CD4-positive, alpha-beta T cell treated with Interleukin-1 beta for 1 hour (primary cell): ENCODE measurements at regions not wholly inside any gene's neighbourhood (a gene's known extent, or its start where the extent isn't known, plus 50 kb on each side); places are given as distances from the start of the nearest gene placed in this dataset.

Experiments used
- DNase-seq, 2 donors: peaks; one replicate each; pipeline ENCODE4 v3.0.0-alpha.2; 2020 to 2022

DNA sequence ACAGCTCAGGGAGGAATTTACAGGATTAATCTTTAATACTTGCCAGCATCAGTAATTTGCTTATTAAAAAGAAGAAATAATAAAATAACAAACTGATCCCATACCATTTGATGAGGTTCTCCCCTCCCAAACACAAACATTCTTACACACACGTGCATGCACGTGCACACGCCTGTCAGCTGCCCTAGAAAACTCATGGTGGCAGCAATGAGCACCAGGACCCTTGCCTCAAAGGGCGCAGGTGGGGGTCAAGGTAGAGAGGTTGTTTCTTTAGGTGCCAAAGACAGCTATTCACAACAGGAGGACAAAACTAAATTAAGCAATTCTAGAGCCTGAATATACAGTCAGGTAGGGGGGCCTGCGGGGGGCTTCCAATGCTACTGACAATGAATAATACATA is 219.3 kb downstream of the BUD13 start:
- DNase-seq, result no peak

DNA sequence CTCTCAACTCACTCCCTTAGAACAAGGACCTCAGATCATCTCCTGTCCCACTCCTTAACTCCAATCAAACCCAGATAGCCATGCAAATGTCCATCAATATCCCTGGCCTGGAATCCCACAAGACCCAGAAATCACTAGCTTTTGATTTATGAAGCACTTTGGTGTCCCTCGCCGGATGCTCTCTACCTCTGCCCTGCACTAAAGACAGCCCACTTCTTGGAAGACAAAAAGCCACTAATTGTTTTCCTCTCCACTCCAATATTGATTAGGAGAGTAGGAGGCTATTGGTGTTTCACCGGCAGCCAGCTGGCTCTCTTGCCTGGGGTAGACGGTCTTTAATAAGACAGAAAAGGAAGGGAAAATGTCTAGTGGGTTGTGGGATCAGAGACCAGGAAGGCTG is 221.2 kb downstream of the BUD13 start:
- no peak for DNase-seq

DNA sequence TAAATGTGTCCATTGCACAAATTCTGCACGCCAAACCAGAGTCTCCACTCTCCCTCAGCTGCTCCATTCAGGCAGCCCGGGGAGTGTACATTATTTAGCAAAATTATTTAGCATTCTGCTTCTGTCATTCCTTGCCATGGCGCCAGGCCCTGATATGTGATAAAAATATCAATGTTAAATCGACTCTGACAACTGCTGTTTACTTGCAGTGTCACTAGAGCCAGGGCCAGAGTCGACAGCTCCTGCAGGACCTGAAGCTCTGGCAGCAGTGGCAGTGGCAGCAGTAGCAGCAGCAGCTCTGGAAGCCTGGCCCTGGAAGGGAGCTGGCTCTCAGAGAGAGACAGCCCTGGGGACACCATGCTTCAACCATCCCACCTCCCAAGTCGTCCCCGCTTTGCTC is 224.5 kb downstream of the BUD13 start:
- DNase-seq, result no peak

DNA sequence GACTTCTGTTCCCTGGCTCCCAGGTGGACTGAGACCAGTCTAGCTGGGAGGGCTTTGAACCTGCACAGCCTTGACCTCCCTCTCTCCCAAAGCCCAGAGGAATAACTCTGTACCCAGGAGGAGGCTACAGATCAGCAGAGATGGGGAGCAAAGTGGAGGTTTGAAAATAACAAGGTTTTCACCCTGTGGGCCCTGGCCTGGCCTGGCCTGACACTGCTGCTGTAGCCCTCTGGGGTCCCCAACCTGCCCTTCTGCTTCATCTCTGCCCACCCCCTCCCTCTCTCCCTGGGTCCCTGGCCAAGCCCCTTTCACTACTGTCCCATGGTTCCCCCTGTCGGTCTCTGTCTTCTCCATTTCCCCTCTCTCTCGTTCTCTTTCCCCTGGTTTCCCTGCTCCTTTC is 225.2 kb downstream of the BUD13 start:
- no peak for DNase-seq

DNA sequence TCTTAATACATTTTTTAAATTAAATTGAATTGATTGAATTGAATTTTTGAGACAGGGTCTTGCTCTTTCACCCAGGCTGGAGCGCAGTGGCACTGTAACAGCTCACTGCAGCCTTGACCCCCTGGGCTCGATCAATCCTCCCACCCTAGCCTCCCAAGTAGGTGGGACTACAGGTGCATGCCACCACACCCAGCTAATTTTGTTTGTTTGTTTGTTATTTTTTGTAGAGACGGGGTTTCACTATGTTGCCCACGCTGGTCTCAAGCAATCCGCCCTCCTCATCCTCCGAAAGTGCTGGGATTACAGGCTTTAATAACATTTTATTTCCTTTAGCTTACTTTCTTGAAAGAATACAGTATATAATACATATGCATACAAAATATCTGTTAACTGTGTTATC is 226.9 kb downstream of the BUD13 start:
- no peak for DNase-seq

DNA sequence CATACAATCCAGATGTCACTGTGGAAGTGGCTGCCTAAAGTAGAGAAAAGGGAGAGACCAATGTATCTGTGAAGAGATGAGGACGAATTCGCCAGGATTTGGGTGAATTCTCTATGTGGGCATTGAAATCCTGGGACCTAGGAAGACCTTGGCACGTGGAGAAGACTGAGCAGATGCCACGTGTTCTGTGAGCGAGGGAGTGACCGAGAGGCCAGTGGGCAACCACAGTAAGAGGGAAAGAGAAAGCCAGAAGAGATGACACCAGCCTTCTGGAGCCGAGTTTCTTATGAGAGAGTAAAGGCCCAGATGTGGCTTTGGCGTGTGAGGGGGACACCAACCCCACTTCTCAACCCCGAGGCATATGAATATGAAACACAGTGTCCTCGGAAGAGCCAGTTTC is 228.1 kb downstream of the BUD13 start:
- no peak for DNase-seq

DNA sequence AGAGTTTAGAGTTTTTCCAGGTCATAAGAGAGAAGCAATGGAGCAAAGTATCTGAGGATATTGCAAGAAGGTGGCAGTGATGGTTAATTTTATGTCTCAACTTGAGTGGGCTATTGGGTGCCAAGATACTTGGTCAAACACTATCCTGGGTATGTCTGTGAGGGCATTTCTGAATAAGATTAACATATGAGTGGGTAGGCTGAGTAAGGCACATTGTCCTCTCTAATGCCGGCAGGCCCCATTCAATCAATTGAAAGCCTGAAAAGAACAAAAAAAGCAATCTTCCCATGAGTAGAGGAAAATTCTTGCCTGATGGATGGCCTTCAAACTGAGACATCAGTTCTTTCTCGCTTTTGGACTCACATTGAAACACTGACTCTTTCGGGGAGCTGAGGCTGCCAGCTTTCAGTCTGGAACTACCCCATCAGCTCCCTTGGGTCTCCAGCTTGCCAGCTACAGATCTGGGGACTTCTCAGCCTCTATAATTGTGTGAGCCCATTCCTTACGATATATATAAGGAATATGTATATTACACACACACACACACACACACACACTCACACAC is 228.8 kb downstream of the BUD13 start:
- DNase-seq, result no peak

DNA sequence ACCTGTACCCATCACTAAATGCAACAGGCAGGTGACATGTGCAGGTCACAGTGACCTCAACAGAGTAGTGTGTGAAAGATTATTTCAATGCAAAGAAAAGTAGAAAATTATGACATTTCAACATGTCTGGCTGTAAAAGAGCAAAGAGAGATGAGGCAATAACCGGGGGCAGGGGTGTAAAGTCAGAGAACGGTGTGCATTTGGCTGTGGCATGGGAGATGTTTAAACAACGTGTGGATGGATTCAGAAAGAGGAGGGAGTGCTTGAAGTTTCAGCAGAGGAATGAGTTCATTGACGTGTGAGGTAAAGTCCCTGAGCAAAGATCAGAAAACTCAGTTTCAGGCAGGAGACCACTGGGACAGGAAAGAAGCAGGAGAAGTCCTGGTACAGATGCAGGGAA is 229.7 kb downstream of the BUD13 start:
- DNase-seq, result no peak

DNA sequence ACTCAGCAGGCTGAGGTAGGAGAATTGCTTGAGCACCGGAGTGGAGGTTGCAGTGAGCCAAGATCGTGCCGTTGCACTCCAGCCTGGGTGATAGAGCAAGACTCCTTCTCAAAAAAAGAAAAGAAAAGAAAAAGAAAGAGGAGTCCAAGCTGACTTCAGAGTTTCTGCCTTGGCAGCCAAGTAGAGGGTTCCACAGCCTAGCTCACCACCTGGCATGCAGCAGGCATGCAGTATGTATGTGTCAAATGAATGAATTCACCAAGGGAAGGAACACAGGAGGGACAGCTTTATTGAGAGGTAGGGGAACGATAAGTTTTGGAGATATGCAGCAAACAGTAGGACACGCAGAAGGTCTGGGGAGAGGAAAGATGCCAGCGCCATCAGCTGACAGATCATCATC is 230.4 kb downstream of the BUD13 start:
- no peak for DNase-seq

DNA sequence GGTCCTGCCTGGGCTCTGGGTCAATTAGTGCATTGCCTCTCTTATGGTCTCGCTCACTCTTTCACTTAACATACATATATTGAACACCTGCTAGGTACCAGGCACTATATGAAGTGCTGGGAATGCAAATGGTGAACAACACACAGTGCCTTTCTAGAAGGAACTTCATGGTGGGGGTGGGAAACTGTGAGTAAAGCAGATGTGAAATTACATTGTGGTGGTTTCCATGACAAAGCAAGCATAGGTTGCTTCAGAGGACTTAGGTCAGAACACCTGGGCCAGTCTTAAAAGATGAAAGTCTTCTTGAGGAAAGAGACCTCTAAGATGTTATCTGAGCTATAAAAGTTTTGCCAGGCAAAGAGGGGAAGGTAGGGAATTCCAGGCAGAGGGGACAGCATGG is 231.3 kb downstream of the BUD13 start:
- DNase-seq, result no peak

DNA sequence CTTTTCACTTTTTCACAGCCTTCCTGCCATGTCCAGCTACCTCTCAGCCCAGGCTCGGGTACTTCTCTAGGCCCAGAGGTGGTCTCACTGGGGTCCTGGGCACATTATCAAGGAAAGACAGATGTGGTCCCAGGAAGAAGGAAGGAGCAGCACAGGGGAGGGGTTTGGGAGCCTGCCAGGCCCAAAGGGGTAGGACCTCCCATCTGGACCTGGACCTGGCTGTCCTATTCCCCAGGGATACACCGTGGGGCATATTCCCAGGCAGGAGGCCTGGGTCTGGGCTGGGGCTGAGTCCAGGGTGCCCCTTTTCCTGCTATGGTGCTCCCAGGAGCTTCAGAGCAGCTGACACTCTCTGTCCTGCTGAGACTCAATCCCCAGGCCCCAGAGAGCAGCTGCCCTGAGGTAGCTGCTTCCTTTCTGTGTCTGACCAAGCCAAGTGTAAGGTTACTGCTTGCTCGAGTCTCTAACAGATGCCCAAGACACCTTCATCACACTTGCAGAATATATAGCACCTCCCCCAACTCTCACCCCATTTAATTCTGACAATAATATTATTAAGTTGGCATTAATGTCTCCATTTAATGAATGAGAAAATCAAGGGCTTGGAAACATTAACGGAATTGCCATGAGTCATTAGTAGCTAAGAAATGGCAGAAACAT is 232.0 kb downstream of the BUD13 start:
- DNase-seq, result no peak

DNA sequence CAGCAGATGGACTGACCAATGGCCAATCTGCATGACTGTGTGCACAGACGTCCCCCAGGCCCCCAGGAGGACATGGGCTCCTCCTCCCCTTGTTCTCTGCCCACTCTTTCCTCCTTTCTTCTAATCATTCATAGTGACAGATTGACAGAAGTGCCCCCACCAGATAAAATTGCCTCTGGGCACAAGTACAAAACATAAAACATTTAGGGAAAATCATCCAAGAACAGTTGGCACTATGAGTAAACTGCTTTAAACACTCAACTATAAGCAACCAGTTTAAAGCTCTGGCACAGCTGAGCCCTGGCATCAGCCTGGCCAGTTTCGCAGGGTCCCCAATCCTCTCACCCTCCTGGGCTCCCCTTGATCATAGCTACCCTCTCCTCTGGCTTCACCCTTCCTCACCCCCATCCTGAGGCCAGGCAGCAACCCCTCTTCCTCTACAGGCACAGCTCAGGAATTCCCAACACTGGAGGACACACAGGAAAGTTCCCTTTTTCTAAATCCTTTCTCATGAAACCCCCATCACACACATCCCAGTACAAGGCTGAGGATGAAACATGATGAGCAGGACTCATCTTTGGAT is 232.9 kb downstream of the BUD13 start:
- DNase-seq, result no peak

DNA sequence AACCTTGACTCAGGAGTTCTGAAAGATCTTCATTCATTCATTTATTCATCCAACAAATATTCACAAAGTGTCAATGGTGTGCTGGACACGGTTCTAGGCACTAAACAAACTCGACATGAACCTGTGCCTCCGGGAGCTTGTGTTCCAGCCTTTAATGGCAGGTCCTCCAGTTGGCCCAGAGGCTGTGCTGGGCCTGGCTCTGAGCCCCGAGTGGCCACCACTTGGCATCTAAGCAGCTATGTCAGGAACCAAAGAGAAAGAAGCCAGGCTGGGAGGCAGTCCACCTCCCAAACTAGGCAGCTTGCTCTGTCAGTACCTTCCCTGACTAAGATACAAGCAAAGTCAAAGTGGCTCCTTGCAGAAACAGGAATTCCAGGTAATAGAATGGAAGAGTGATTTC is 233.6 kb downstream of the BUD13 start:
- no peak for DNase-seq

DNA sequence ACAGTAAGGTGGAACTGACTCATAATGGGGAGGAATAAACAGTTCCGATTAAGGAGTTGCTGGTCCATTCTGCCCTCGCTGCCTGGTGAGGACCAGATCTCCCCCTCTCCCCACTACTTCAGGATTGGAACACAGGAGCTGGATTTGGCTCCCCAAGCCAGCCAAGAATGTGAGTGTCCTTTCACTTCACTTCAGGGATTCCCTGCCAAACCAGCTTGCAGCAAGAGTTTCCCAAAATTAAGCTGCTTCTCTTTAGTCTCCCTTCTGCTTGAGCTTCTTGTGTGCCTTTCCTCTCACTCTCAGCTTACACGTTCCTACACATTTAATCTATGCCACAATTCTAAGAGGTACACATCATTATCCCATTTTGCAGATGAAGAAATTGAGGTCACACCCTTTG is 234.1 kb downstream of the BUD13 start:
- no peak for DNase-seq

DNA sequence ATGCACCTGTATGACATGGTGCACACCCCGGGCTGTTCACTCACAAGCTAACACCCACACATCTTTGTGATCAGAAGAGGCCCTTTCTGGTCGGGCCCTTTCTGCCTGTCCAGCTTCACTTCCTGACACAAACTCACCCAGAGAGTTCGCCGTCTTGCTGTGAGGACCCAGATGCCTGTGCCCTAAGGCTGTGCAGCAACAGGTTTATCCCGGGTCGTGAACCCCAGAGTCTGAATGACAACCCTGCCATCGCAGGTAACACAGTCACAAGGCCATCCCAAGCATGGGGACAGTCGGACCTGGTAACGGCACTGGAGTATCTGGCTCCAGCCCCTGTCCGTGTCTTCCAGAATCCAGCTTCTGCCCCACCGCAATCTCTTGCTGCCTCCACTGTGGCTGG is 235.1 kb downstream of the BUD13 start:
- DNase-seq, result no peak

DNA sequence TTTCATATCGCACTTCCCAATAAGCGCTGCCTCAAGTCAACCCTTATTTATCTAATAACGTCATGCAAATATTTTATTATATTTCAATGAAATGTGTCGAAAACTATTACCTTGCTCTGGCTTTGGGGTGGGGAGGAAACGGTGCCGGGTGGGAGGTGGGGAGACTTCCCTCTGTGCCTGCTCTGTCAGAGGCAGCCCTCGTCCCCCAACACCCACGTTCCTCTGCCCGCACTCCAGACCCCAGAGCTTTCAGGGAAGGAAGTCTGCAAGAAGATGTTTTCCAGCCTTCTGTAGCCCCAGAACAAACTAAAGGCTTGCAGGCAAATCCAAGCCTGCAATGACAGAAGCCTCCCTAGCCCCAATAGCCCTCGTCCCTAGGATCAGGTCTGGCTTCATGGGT is 235.7 kb downstream of the BUD13 start:
- no peak for DNase-seq

DNA sequence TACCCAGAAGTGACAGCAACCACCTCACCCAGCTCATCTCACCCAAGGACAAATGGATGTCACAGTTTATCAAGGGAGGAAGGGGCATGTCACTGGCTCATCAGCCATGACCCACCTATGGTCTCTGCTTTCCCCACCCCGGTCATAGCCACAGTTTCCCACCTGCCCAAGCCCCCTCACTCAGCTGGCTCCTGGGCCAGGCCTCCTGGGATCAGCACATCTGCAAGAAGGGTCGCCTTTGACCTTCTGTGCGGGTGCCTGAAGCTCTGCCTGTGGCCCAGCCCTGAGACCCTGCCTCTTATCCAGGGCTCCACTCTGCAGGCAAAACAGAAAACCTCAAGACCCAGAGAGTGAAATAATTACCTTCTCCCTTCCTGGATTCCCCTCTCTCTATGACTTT is 236.4 kb downstream of the BUD13 start:
- no peak for DNase-seq

DNA sequence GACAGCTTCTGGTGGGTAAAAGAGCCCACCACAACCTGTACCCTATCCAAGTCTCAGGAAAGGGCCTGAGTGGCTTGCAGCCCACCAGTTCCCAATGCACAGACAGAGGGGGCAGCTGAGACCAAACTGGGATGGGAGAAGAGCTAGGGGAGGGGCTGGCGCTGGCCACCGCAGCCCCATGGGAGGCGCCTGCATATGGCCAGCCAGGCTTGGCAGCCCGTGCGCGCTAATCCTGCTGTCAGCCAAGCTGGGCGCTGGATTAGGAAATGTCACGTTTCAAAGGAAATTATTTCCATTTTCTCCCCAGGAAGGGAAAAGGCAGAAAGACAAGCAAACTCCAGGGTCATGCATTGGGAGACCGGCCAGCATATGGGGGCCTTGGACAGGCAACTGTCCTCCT is 236.8 kb downstream of the BUD13 start:
- no peak for DNase-seq

DNA sequence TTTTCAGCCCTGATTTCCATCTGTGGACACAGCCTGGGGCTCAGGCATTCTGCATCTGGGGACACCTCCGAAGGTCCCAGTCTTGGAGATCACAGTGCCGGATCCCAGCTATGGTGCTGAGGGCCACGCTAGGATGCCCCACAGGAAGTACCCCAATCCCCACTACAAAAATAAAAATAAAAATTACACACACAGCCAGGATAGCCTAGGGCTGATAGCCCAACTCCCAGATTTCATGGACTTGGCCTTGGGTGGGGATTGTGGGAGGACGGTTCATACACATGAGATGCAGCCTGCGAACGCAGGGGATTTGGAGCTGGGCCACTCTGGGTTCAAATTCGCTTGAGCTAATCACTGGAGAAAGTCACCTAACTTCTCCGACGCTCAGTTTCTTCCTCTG is 237.7 kb downstream of the BUD13 start:
- DNase-seq, result no peak

DNA sequence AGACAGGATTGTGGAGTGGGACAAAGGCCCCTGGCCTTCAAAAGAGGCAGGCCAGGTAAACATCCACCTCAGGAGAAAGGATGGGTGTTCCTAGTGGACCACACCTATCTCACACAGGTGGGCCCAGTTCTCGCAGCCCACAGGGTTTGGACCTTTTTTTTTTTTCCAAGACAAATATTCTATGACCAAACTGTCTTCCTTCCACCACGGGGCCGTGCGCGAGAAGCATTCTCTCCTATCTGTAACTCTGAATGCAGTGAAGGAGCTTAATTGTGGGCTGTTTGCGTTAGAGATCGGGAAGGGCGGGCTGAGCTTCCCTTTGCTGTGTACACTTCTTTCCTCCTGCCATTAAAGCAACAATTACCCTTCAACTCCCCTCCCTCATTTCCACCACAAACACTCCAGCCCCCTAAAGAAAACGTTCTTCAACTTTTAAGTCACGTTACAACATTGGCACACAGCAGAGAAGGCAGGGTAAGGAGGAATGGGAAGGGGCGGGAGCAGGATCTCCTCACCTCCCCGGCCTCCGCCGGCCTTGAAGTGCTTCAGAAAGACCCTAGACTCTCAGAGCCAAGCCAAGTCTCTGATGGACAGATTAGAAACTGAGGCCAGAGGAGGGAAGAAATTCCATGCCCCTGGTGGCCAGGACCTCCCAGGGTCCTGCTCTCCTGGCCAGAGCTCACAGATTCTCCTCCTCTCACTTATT is 238.4 kb downstream of the BUD13 start:
- DNase-seq, result no peak

DNA sequence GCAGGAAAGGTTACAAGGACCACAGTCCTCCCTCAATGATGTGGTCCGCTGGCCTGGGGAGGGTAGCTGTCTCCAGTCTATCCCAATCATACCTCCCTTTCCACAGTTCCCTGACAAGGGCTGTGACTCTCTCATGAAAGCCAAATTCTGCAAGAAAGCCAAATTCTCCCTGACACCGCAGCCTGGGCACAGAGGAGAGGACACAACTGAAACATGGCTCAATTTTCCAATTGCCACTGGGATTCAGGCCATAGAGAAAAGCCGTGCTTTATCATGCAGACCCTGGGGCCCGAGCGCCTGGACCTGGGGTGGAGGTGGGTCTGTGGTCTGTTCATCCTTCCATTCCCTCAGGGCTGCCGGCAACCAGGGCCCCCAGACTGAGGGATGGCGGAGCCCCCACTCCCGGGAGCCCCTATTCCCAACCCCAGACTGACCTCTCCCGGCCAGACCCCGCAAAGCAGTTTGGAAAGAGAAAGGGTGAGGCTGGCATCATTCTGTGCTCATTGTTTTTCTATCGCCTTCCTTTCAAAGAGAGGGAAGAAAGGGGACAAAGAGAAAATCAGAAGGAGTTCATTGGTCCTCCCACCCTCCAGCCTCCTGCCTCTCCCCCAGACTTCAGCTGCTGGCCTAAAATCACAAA is 239.5 kb downstream of the BUD13 start:
- no peak for DNase-seq

DNA sequence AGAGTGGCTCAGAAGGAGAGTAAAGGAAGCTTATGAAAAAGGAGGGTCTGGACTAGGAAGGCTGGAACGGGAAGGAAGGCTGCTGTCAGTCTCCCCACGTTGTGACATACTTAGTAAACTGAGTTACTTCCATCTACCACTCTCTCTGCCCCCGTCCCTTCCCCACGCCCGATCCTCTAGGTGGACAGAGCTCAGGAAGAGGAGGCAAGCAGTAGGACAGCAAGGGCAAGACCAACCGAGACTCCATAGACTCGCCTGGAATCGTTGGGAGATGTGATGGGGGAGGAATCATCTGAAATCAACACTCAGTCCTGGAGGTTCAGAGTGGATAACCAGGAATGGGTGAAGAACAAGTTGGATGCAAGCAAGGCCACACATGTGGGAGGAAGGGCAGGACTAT is 240.7 kb downstream of the BUD13 start:
- no peak for DNase-seq

DNA sequence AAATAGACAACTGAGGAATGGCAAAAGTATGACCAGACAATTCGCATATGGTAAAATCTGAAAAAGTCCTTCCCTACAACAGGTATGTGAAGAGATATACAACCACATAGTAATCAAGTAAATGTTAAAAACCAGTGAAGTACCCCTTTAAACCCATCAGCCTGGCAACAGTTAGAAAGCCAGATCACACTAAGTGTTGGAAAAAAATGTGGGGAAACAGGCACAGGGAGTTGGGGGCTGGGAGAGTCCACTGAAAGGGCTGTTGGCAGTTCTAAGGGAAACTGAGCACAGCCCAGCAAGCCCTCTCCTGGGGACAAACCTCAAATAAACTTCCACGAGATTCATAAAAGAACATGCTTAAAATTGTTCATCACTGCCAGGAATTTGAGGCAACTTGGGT is 242.1 kb downstream of the BUD13 start:
- no peak for DNase-seq

DNA sequence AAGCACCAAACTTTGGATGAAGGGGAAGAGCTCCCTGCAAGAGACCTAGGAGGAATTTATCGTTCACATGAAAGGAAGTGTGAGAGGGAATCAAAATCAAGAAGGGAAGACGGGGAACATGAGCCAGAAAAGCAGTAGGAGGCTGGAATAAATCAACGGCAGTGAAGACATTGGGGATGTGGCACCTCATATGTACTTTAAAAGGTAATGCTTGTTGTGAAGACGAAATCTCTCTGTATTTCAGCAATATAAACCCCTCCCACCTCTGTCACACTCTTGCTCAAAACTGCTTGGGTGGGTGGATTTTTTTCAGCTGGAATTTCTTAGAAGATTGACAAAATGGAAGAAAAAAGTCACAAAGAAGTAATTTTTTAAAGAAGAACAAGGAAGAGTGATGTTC is 243.5 kb downstream of the BUD13 start:
- no peak for DNase-seq
